ENCODE measurements at regions not wholly inside any gene's neighbourhood (a gene's known extent, or its start where the extent isn't known, plus 50 kb on each side); places are given as distances from the start of the nearest gene placed in this dataset.

DNA sequence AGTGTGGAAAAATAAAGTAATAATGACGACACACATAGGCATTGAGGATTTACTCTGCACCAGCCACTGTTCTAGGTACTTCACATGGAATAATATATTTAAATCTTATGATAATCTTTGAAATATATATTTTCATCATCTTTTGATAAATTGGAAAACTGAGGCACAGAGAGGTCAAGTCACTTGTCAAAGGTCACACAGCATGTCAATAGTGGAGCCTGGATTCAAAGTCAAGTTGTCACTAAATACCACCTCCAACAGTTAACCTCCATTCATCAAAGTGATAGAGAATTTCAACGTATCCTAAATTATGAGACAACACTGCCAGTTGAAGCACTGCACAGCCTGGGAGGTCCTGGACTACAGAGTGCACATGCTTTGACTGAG is 121.7 kb downstream of the IRX5 start:
- Histone ChIP-seq H3K9ac (no peak overlapping the region), H2AFZ (ENCODE audit: low read depth) (no peak overlapping the region), H3K79me2 (ENCODE audit: insufficient read depth, low read depth) (no peaks in the 10 kb centered on the region), H3K4me1 (ENCODE audit: low read depth, poor library complexity, severe bottlenecking) (no peaks in the 10 kb centered on the region), H3K27me3 (ENCODE audit: insufficient read depth, low read depth) (no peaks in the 10 kb centered on the region), H3K36me3 (ENCODE audit: insufficient read depth) (no peaks in the 10 kb centered on the region), H4K20me1 (ENCODE audit: insufficient read depth) (no peaks in the 10 kb centered on the region), H3K4me2 (no peak overlapping the region), H3K4me3 (IDR thresholded peaks at IDR 0.05; ENCODE audit: insufficient read depth, low read depth, low read length) (no peak overlapping the region), H3K27ac (no peak overlapping the region)
- TF ChIP-seq, protein P1, sequence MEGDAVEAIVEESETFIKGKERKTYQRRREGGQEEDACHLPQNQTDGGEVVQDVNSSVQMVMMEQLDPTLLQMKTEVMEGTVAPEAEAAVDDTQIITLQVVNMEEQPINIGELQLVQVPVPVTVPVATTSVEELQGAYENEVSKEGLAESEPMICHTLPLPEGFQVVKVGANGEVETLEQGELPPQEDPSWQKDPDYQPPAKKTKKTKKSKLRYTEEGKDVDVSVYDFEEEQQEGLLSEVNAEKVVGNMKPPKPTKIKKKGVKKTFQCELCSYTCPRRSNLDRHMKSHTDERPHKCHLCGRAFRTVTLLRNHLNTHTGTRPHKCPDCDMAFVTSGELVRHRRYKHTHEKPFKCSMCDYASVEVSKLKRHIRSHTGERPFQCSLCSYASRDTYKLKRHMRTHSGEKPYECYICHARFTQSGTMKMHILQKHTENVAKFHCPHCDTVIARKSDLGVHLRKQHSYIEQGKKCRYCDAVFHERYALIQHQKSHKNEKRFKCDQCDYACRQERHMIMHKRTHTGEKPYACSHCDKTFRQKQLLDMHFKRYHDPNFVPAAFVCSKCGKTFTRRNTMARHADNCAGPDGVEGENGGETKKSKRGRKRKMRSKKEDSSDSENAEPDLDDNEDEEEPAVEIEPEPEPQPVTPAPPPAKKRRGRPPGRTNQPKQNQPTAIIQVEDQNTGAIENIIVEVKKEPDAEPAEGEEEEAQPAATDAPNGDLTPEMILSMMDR (conservative IDR thresholded peaks at IDR 0.05; ENCODE audit: low read depth, low read length): no peak

DNA sequence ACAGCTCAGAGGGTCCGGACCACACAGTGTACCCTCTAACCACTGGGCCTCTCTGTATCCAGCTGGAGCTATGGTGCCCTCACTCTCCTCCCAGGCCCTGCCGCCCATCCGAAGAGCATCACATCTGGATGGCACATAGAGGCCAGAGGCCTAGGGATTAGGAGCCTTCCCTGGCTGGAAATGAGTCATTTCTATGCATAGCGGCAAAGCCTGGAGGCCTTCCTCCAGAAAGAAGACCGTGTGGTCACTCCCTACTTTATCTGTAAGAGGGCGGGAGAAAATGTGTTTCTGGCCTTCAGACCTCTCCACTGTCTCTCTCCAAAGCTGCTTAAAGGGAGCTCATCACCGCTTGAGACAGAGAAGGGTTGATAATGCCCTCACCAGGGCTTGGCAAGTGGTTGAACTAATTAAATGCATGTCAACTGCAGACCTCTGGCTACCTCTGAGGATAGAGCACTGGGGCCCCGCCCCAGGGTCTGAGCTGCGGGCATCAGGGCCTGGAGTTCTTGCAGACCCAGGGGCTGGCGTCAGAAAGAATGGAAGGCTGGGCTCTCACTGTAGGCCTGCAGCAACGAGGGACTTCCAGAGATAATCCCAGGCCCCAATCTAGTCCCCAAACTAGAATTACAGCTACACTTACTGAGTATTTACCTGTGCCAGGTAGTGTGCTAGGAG is 122.2 kb downstream of the IRX5 start:
- TF ChIP-seq, protein P1 (conservative IDR thresholded peaks at IDR 0.05; ENCODE audit: low read depth, low read length): no peak
- Histone ChIP-seq H3K4me3 (IDR thresholded peaks at IDR 0.05; ENCODE audit: insufficient read depth, low read depth, low read length) (no peak overlapping the region), H2AFZ (ENCODE audit: low read depth) (no peak overlapping the region), H3K36me3 (ENCODE audit: insufficient read depth) (no peaks in the 10 kb centered on the region), H4K20me1 (ENCODE audit: insufficient read depth) (no peaks in the 10 kb centered on the region), H3K27me3 (ENCODE audit: insufficient read depth, low read depth) (no peaks in the 10 kb centered on the region), H3K4me1 (ENCODE audit: low read depth, poor library complexity, severe bottlenecking) (no peaks in the 10 kb centered on the region), H3K9ac (no peak overlapping the region), H3K4me2 (no peak overlapping the region), H3K27ac (no peak overlapping the region), H3K79me2 (ENCODE audit: insufficient read depth, low read depth) (no peaks in the 10 kb centered on the region)

DNA sequence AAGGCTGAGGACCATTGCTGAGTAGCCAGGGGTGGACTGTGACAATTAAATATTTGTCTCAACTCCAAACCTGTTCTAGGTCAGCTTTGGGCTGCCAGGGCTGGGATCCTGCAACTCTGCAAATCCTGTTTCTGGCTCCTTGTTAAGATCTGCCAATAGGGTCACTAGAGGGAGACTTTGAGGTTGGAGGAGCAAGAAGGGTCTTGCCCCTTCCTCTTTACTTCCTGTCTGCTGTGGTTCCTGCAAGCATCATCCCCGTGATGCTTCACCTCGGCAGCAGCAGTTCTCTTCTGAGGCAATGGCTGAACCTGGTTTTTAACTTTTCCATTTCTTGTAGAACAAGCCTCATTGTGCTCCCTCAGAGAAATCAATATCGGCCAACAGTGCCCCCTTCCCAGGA is 124.6 kb downstream of the IRX5 start:
- Histone ChIP-seq H3K4me2 (no peak overlapping the region), H3K36me3 (ENCODE audit: insufficient read depth) (no peaks in the 10 kb centered on the region), H4K20me1 (ENCODE audit: insufficient read depth) (no peaks in the 10 kb centered on the region), H3K4me1 (ENCODE audit: low read depth, poor library complexity, severe bottlenecking) (no peaks in the 10 kb centered on the region), H3K4me3 (IDR thresholded peaks at IDR 0.05; ENCODE audit: insufficient read depth, low read depth, low read length) (no peak overlapping the region), H3K79me2 (ENCODE audit: insufficient read depth, low read depth) (no peaks in the 10 kb centered on the region), H3K27me3 (ENCODE audit: insufficient read depth, low read depth) (no peaks in the 10 kb centered on the region), H3K27ac (no peak overlapping the region), H2AFZ (ENCODE audit: low read depth) (no peak overlapping the region), H3K9ac (no peak overlapping the region)
- TF ChIP-seq, protein P1 (conservative IDR thresholded peaks at IDR 0.05; ENCODE audit: low read depth, low read length): no peak

DNA sequence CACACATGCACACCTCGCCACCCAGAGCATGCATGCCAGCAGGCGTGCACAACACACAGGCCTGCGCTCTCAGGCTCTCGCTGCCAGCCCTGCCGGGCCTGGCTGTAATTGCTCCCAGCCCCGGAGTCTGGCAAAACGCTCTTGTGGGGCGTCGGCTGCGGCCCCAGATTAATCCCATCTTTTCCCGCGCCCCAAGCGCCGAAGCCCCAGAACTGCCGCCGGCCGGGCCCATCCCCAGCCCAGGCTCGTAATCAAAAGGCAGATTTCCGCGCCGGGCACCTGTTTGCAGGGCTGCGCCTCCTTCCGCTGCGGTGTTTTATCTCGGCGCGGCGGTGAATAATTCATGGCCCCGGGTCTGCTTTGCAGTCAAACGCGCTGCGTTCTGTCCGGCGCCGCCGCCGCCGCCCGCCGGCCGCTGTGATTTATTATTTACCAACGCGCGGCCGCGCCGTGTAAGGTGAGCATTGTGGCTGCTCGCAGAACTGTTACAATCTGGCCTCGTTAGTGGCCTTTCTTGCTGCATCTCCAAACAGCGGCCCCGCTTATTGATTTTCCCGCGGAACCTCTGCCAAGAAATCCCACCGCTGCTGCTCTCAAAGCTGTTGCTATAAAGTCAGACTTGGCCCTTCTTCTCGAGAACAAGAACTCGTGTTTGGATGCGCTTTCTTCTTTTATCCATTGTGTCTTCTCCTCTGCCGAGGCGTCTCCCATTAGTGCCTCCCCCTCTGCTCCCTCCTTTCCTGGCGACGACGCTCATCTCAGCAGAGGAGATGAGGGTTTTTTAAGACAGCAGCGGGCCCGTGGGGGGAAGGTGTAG is 126.1 kb downstream of the IRX5 start:
- H3K36me3 ChIP-seq (ENCODE audit: insufficient read depth): no peaks in the 10 kb centered on the region
- H3K4me2 ChIP-seq: no peak overlapping the region
- H3K4me3 ChIP-seq (IDR thresholded peaks at IDR 0.05; ENCODE audit: insufficient read depth, low read depth, low read length): no peak overlapping the region
- H2AFZ ChIP-seq (ENCODE audit: low read depth): no peak overlapping the region
- no peaks in the 10 kb centered on the region for H3K4me1 ChIP-seq (ENCODE audit: low read depth, poor library complexity, severe bottlenecking)
- no peak overlapping the region for H3K27ac ChIP-seq
- TF ChIP-seq, protein P1 (conservative IDR thresholded peaks at IDR 0.05; ENCODE audit: low read depth, low read length): no peak
- H4K20me1 ChIP-seq (ENCODE audit: insufficient read depth): no peaks in the 10 kb centered on the region
- H3K9ac ChIP-seq: no peak overlapping the region
- H3K79me2 ChIP-seq (ENCODE audit: insufficient read depth, low read depth): no peaks in the 10 kb centered on the region
- H3K27me3 ChIP-seq (ENCODE audit: insufficient read depth, low read depth): no peaks in the 10 kb centered on the region
